ENCODE measurements at regions not wholly inside any gene's neighbourhood (a gene's known extent, or its start where the extent isn't known, plus 50 kb on each side); places are given as distances from the start of the nearest gene placed in this dataset.

DNA sequence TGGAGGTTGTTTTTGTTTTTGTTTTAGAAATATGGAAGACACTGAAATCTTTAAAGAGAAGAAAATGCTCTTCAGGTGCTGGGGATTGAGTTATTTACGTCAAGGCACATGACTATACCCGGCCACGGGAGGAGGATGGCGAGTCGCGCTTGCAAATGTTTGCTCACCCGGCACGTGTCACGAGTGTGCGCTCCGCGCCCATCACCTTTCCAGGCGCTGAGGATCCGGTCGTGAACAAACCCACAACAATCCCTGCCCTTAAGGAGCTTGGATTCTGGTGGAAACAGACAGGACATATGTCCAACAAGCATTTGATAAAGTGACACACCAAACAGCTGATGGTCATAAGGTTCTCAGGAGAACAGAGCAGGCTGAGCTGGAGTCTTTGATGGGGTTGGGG is 715.5 kb downstream of the BRD1 start:
- H2AFZ ChIP-seq (ENCODE audit: low read length): no peak overlapping the region
- H3K9me3 ChIP-seq (ENCODE audit: insufficient read depth, low read depth, low read length): peaks cover 6% of the 10 kb centered on the region; the same call in 1 of the 2 replicates
- no peaks in the 10 kb centered on the region for H3K36me3 ChIP-seq (ENCODE audit: insufficient read depth, low read length)
- H3K9me2 ChIP-seq (replicated peaks; ENCODE audit: low read depth, low read length): no peaks in the 10 kb centered on the region
- no peaks in the 10 kb centered on the region for H3K4me1 ChIP-seq (ENCODE audit: insufficient read depth, low read length, poor library complexity, severe bottlenecking)
- H3K27me3 ChIP-seq (ENCODE audit: insufficient read depth, low read length, poor library complexity, severe bottlenecking): no peaks in the 10 kb centered on the region
- no peak overlapping the region for H3K4me3 ChIP-seq (ENCODE audit: low read length, poor library complexity, severe bottlenecking)
- H3K4me2 ChIP-seq (ENCODE audit: low read depth, low read length, poor library complexity, severe bottlenecking): no peak overlapping the region
- H4K20me1 ChIP-seq (ENCODE audit: insufficient read depth, low read length, poor library complexity, severe bottlenecking): no peaks in the 10 kb centered on the region
- H3K79me2 ChIP-seq (ENCODE audit: insufficient read depth, low read length): no peaks in the 10 kb centered on the region
- TF ChIP-seq, protein P1, sequence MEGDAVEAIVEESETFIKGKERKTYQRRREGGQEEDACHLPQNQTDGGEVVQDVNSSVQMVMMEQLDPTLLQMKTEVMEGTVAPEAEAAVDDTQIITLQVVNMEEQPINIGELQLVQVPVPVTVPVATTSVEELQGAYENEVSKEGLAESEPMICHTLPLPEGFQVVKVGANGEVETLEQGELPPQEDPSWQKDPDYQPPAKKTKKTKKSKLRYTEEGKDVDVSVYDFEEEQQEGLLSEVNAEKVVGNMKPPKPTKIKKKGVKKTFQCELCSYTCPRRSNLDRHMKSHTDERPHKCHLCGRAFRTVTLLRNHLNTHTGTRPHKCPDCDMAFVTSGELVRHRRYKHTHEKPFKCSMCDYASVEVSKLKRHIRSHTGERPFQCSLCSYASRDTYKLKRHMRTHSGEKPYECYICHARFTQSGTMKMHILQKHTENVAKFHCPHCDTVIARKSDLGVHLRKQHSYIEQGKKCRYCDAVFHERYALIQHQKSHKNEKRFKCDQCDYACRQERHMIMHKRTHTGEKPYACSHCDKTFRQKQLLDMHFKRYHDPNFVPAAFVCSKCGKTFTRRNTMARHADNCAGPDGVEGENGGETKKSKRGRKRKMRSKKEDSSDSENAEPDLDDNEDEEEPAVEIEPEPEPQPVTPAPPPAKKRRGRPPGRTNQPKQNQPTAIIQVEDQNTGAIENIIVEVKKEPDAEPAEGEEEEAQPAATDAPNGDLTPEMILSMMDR (conservative IDR thresholded peaks at IDR 0.05; ENCODE audit: low read length): no peak
- TF ChIP-seq EZH2phosphoT487 (IDR thresholded peaks at IDR 0.05; ENCODE audit: borderline replicate concordance): no peak
- H3K9ac ChIP-seq (ENCODE audit: low read depth, low read length, poor library complexity, severe bottlenecking): no peak overlapping the region
- H3F3A ChIP-seq (ENCODE audit: low read depth): no peaks in the 10 kb centered on the region

- Histone ChIP-seq H2AFZ (ENCODE audit: low read length) (no peak overlapping the region), H4K20me1 (ENCODE audit: insufficient read depth, low read length, poor library complexity, severe bottlenecking) (no peaks in the 10 kb centered on the region), H3K79me2 (ENCODE audit: insufficient read depth, low read length) (no peaks in the 10 kb centered on the region), H3K36me3 (ENCODE audit: insufficient read depth, low read length) (no peaks in the 10 kb centered on the region), H3F3A (ENCODE audit: low read depth) (no peaks in the 10 kb centered on the region), H3K4me1 (ENCODE audit: insufficient read depth, low read length, poor library complexity, severe bottlenecking) (no peaks in the 10 kb centered on the region), H3K9me2 (replicated peaks; ENCODE audit: low read depth, low read length) (no peaks in the 10 kb centered on the region), H3K4me3 (ENCODE audit: low read length, poor library complexity, severe bottlenecking) (no peak overlapping the region), H3K9me3 (ENCODE audit: insufficient read depth, low read depth, low read length) (peaks cover 6% of the 10 kb centered on the region; the same call in 1 of the 2 replicates), H3K4me2 (ENCODE audit: low read depth, low read length, poor library complexity, severe bottlenecking) (no peak overlapping the region), H3K27me3 (ENCODE audit: insufficient read depth, low read length, poor library complexity, severe bottlenecking) (no peaks in the 10 kb centered on the region), H3K9ac (ENCODE audit: low read depth, low read length, poor library complexity, severe bottlenecking) (no peak overlapping the region)
- TF ChIP-seq EZH2phosphoT487 (IDR thresholded peaks at IDR 0.05; ENCODE audit: borderline replicate concordance): no peak
- TF ChIP-seq, protein P1 (conservative IDR thresholded peaks at IDR 0.05; ENCODE audit: low read length): no peak
Observed at GRCh38 chr22:49111085-49111484, 716.6 kb downstream of the BRD1 start.

GRCh38 chr22:49108636-49109315 is 718.9 kb downstream of the BRD1 start:
- H2AFZ ChIP-seq (ENCODE audit: low read length): no peak overlapping the region
- no peaks in the 10 kb centered on the region for H4K20me1 ChIP-seq (ENCODE audit: insufficient read depth, low read length, poor library complexity, severe bottlenecking)
- H3K9me2 ChIP-seq (replicated peaks; ENCODE audit: low read depth, low read length): no peaks in the 10 kb centered on the region
- peaks cover 4% of the 10 kb centered on the region; the same call in 1 of the 2 replicates for H3K9me3 ChIP-seq (ENCODE audit: insufficient read depth, low read depth, low read length)
- TF ChIP-seq, protein P1 (conservative IDR thresholded peaks at IDR 0.05; ENCODE audit: low read length): no peak
- no peak for TF ChIP-seq EZH2phosphoT487 (IDR thresholded peaks at IDR 0.05; ENCODE audit: borderline replicate concordance)
- no peak overlapping the region for H3K4me3 ChIP-seq (ENCODE audit: low read length, poor library complexity, severe bottlenecking)
- no peak overlapping the region for H3K9ac ChIP-seq (ENCODE audit: low read depth, low read length, poor library complexity, severe bottlenecking)
- no peaks in the 10 kb centered on the region for H3F3A ChIP-seq (ENCODE audit: low read depth)
- H3K79me2 ChIP-seq (ENCODE audit: insufficient read depth, low read length): no peaks in the 10 kb centered on the region
- no peak overlapping the region for H3K4me2 ChIP-seq (ENCODE audit: low read depth, low read length, poor library complexity, severe bottlenecking)
- H3K27me3 ChIP-seq (ENCODE audit: insufficient read depth, low read length, poor library complexity, severe bottlenecking): no peaks in the 10 kb centered on the region
- H3K4me1 ChIP-seq (ENCODE audit: insufficient read depth, low read length, poor library complexity, severe bottlenecking): no peaks in the 10 kb centered on the region
- H3K36me3 ChIP-seq (ENCODE audit: insufficient read depth, low read length): no peaks in the 10 kb centered on the region
